ENCODE measurements at regions not wholly inside any gene's neighbourhood (a gene's known extent, or its start where the extent isn't known, plus 50 kb on each side); places are given as distances from the start of the nearest gene placed in this dataset.

DNA sequence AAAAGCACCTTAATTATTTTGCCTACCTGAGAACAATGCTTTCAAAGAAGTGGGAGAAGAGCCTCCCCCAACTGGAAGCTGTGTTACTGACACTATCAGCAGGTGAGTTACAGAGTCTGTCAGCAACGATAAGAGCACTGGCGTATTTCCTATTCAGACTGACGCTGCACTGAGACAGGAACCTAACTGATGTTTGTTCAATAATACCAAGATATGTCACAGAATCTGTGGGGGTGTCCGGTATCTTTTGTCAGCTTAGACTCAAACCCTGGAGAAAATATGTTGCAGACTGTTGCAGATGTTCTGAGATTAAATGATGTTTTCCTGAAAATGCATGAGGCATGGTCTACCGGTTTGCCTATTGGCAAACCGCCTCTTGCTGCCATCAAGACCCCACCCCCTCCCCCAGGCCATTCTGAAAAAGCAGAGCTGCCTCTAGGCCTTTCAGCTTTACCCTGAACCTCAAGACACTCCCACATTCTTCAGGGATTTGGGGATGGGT is 115.2 kb upstream of the KIT start:
- peaks cover 4 to 5% of the 10 kb centered on the region in 2 experiments for H3K4me1 ChIP-seq (ENCODE audit: control insufficient read depth in 1 of 2, insufficient read depth in 1 of 2, low read depth in 1 of 2, low read length in 1 of 2)

DNA sequence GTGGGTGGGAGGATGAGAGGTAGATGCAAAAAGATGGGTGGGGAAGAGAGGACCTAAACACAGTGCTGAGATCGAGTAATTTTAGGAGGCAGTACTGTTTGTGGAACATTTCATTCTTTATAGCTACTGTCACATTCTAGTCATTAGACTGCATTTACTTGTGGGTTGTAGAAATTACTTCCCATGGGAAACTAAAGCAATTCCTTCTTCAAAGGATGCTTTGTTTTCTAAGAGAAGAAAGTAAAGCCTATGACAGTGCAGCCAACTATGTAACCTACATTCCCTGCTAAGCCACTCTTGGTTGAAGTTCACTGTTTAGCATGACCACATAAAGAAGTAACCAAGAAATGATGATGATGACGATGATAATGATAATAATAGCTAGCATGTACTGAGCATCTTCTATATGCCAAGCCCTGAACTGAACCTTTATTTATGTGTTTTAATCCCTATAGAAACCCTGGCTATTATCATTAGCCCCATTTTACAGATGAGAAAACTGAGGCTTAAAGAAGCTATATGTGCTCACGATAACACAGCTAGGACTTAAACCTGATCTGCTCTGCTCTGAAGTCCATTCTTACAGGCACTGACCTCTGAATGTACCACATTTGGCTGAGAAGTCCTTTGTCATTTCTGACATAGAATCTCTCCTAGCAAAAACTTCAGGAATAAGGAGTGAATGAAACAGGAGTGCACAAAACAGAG is 114.5 kb upstream of the KIT start:
- TF ChIP-seq, protein P1, sequence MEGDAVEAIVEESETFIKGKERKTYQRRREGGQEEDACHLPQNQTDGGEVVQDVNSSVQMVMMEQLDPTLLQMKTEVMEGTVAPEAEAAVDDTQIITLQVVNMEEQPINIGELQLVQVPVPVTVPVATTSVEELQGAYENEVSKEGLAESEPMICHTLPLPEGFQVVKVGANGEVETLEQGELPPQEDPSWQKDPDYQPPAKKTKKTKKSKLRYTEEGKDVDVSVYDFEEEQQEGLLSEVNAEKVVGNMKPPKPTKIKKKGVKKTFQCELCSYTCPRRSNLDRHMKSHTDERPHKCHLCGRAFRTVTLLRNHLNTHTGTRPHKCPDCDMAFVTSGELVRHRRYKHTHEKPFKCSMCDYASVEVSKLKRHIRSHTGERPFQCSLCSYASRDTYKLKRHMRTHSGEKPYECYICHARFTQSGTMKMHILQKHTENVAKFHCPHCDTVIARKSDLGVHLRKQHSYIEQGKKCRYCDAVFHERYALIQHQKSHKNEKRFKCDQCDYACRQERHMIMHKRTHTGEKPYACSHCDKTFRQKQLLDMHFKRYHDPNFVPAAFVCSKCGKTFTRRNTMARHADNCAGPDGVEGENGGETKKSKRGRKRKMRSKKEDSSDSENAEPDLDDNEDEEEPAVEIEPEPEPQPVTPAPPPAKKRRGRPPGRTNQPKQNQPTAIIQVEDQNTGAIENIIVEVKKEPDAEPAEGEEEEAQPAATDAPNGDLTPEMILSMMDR (IDR thresholded peaks at IDR 0.05): no peak
- Histone ChIP-seq H3K9me3 (no peaks in the 10 kb centered on the region), H3K4me1 (ENCODE audit: control insufficient read depth in 1 of 2, insufficient read depth in 1 of 2, low read depth in 1 of 2, low read length in 1 of 2) (peaks cover 4 to 5% of the 10 kb centered on the region in 2 experiments), H3K36me3 (no peaks in the 10 kb centered on the region), H3K27ac (no peak overlapping the region), H3K27me3 (peaks cover 15% of the 10 kb centered on the region), H3K4me3 (ENCODE audit: low read depth in 1 of 2, low read length in 1 of 2) (no peak overlapping the region)

More for the DNA sequence above, 115.2 kb upstream of the KIT start:
- H3K9me3 ChIP-seq: no peaks in the 10 kb centered on the region
- TF ChIP-seq, protein P1 (IDR thresholded peaks at IDR 0.05): no peak
- no peaks in the 10 kb centered on the region for H3K36me3 ChIP-seq
- H3K4me3 ChIP-seq (ENCODE audit: low read depth in 1 of 2, low read length in 1 of 2): no peak overlapping the region
- peaks cover 15% of the 10 kb centered on the region for H3K27me3 ChIP-seq
- no peak overlapping the region for H3K27ac ChIP-seq

DNA sequence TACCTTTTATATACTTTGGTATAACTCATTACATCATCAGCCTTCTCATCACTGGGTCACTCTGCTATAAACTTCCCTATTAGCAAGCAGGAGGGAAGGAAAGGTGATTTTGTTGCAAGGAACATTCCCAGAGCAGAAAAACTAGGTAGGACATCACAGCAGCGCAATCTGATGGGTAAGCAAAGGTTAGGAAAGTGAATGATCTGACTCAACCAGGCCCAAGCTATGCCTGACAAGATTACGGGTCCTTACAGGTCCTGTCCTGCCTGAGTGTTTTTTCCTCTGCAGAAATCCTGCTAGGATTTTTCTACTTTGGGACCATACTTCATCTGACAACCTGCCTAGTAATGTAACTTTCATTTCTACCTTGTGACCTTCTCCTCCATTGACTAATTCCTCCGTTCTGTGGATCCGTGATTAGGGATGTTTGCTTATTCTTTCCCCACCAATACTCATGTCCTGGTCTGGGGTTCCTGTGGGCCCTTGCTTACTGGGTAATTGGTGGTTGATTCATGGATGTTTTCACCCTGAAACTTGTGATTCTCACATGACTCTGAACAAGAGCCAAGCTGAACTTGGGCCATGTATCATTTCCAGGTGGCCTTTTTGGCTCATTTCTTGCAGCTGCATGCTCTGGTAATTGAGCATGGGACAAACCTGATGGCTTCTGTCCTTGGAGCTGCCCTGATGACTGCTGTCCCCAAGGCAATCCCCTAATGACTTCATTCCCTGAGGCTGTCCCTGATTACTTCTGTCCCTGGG is 111.9 kb upstream of the KIT start:
- Histone ChIP-seq H3K27ac (no peak overlapping the region), H3K27me3 (no peaks in the 10 kb centered on the region), H3K4me3 (ENCODE audit: low read depth in 1 of 2, low read length in 1 of 2) (no peak overlapping the region), H3K4me1 (ENCODE audit: control insufficient read depth in 1 of 2, insufficient read depth in 1 of 2, low read depth in 1 of 2, low read length in 1 of 2) (no peaks in the 10 kb centered on the region), H3K9me3 (no peaks in the 10 kb centered on the region), H3K36me3 (no peaks in the 10 kb centered on the region)
- TF ChIP-seq, protein P1 (IDR thresholded peaks at IDR 0.05): no peak

DNA sequence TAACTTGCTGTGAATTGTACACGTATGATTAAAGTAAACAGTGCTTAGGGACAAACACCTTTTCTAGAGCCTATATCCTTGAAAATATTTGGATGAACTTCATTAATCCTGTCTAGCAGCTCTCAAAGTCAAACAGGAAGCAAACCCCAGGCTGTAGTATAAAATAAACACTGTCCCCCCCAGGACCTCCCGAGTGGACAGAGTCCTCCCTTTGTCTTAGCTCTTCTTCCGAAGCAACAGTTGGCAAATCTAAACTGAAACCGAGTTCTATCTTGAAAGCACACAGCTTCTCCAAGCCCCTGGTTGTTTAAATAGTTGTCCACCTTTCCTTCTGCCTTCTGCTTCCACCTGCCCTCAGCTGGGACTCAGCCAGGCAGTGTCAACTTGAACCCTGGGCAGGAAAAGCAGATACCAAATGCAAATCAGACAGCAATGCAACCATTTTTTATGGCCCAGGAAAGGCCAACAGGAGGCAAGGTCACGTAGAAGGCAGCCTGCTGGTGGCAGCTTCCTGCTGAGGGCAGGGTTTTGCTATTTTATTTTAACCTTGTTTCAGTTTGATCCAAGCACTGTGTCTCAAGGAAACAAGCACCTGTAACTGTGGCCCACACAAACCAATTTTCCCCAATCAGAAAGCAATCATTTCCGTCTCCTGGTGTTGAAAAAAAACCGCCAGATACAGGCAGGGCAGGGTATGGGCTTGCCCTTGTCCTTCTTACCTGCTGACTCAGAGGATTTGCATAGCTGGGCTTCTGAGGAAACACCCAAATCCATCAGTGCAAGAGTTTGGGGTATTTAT is 110.3 kb upstream of the KIT start:
- Histone ChIP-seq H3K36me3 (no peaks in the 10 kb centered on the region), H3K27me3 (no peaks in the 10 kb centered on the region), H3K27ac (no peak overlapping the region), H3K9me3 (no peaks in the 10 kb centered on the region), H3K4me1 (ENCODE audit: control insufficient read depth in 1 of 2, insufficient read depth in 1 of 2, low read depth in 1 of 2, low read length in 1 of 2) (no peaks in the 10 kb centered on the region), H3K4me3 (ENCODE audit: low read depth in 1 of 2, low read length in 1 of 2) (no peak overlapping the region)
- TF ChIP-seq, protein P1 (IDR thresholded peaks at IDR 0.05): no peak

DNA sequence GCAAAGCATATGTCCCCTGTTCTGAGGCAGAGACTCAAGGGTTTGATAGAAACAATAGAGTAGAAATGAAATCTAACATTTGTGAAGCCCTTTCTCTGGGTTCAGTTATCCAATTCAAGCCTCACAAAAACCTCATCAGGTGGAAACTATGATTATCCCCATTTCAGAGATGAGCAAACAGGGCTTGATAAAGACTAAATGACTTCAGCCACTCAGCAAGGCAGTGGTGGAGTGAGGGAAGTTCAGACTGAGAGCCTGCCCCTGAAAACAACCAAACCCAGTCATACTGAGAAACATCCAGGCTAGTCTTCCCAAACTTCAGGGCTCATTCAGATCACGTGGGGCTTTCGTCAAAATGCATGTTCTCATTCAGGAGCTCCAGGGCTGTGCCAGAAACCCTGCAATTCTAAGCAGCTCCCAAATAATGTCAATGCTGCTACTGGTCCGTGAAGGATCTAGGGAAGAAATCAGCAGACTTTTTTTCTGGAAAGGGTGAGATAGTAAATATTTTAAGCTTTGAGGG is 109.6 kb upstream of the KIT start:
- TF ChIP-seq, protein P1 (IDR thresholded peaks at IDR 0.05): no peak
- Histone ChIP-seq H3K36me3 (no peaks in the 10 kb centered on the region), H3K9me3 (no peaks in the 10 kb centered on the region), H3K4me1 (ENCODE audit: control insufficient read depth in 1 of 2, insufficient read depth in 1 of 2, low read depth in 1 of 2, low read length in 1 of 2) (no peaks in the 10 kb centered on the region), H3K27ac (no peak overlapping the region), H3K27me3 (no peaks in the 10 kb centered on the region), H3K4me3 (ENCODE audit: low read depth in 1 of 2, low read length in 1 of 2) (no peak overlapping the region)
